ENCODE measurements at regions not wholly inside any gene's neighbourhood (a gene's known extent, or its start where the extent isn't known, plus 50 kb on each side); places are given as distances from the start of the nearest gene placed in this dataset.
"Not testable (repeated sequence)": the region's sequence is repeated elsewhere in the genome, so short reads cannot be mapped to it uniquely, and the experiment has no call there.

DNA sequence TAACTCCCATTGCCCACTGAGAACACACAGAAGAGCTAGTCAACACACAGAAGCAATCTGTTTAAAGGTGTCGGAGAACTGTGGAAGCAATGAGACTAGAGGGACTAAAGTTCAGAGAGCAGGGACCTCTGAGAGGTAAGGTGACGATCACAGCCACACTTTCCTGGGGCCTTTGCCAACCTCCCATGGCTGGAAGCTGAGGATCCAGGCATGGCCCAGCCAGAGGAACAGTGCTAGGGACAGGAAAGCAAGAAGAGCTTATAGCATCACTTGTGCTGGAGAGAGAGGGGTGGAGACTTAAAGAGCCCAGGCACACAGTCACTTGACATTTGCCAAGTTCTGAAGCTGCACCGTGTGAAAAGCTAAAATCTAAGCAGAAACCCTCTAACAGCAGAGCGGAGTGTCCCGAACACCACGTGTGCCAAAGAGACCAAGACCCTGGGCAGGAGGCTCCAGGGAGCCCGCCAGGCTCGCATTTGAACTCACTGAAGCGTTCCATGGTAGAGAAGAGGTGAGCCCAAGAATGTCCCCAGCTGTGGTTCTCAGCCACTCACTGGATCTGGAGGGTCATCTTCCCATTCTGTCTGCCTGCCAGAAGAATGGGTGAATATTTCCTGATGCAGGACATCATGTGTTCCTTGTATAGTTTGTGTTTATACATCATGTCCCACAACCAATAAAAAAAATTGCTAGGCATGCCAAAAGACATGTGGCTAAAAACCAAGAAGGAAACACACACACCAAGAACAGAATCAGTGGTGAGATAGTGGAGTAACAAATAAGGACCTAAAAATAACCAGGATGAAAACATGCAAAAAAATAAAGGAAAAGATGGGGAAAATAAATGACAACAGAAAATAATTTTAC, 174.0 kb upstream of the C14orf180 start:
- no peak for DNase-seq

DNA sequence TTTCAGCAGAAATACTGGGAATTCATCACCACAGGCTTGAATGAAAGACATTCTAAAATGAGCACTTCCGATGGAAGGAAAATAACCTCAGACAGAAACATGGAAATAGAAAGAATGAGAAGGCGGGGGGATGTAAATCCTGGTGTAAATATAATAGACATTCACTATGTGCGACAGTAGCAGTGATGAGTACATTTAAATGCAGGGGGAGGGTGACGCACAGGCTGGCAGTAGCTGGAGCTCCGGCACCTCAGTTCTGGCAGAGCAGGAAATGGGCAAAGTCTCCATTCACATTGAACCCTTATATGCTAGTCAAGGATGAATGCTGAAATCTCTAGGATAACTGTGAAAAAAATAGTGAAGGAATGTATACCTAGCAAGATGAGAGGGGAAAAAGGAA, 172.7 kb upstream of the C14orf180 start:
- no peak for DNase-seq

DNA sequence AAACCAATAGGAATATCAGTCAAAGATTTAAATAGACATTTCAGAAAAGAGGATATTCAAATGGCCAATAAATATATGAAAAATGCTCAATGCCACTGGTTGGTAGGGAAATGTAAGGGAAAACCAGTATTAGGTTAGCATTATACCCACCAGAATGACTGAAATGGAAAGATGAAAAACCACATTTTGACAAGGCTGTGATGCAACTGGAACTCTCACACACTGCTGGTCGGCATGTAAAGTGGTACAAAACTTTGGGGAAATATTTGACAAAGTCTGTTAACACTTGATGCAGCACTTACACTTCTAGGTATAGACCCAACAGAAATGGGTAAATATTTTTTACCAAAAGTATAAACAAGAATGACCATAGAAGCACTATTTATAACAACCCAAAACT, 163.2 kb upstream of the C14orf180 start:
- no peak for DNase-seq

DNA sequence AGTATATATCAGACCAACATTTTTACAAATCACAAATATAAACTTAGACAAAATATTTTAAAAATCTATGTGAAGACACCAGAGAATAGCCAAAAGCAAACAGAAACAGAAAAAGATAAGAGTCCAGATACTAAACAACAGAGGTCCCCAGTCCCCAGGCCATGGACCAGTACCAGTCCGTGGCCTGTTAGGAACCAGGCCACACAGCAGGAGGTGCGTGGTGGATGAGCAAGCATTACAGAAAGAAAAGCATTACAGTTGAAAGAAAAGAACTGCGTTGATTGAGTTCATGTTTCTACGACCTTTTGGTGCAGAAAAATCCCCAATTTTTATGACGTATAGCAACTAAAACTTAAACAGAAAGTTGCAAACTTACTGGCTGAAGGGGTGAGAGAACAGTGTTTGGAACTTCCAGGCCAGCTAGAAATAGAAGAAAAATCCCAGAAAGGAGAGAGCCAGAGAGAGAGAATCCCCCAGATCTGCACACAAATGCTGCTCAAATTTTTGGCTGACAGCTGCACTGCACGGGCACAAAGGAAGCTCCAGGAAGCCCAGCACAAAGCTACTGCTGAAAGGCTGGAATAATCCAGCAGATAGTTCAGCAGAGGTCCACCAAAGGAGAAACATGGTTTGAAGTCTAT, 159.6 kb upstream of the C14orf180 start:
- no peak for DNase-seq

DNA sequence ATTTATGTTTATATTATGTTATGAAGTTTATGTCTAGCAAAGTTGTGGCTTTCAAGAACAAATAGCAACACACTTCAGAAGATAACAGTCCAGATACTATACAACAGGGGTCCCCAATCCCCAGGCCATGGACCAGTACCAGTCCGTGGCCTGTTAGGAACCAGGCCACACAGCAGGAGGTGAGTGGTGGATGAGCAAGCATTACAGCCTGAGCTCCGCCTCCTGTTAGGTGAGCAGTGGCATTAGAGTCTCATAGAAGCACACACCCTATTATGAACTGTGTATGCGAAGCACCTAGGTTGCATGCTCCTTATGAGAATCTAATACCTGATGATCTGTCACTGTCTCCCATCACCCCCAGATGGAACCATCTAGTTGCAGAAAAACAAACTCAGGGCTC, 159.0 kb upstream of the C14orf180 start:
- not testable (repeated sequence) for DNase-seq

DNA sequence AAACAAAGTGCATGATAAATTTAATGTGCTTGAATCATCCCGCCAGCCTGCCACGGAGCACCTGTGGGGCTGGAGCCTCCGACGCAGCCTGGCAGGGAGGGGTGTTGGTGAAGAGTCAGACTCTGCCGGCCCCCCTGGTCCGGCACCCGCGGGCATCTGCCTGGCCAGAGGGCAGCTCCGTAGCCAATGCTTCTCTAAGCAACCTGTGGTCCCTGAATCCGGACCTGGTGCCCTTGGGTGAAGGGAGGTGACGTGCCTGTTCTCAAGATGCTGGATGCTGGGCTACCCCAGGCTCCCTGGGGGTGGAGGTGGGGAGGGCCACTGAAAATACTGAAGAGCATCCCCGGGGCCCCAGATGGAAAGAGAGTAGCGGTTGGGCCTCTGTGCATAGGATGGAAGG, 158.6 kb upstream of the C14orf180 start:
- DNase-seq = no peak

DNA sequence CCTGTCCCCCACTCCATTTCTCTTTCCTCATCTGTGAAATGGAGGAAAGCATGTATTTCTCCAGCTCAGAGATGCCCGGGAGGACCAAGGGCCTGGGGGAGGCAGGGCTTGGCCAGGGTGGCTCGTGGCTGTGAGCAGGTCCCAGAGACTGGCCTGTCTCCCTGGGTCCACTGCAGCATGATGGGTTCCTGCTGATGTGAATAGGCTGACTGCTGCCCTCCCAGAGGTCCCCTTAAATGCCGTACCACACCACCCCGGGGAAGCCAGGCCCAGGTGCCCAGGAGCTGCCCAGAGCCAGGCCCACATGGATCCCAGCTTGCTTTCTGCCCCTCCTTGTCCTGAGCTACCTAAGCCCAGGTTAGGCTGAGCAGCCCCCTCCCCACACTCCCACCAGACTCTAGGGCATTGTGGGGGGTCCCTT, 158.2 kb upstream of the C14orf180 start:
- DNase-seq = no peak

DNA sequence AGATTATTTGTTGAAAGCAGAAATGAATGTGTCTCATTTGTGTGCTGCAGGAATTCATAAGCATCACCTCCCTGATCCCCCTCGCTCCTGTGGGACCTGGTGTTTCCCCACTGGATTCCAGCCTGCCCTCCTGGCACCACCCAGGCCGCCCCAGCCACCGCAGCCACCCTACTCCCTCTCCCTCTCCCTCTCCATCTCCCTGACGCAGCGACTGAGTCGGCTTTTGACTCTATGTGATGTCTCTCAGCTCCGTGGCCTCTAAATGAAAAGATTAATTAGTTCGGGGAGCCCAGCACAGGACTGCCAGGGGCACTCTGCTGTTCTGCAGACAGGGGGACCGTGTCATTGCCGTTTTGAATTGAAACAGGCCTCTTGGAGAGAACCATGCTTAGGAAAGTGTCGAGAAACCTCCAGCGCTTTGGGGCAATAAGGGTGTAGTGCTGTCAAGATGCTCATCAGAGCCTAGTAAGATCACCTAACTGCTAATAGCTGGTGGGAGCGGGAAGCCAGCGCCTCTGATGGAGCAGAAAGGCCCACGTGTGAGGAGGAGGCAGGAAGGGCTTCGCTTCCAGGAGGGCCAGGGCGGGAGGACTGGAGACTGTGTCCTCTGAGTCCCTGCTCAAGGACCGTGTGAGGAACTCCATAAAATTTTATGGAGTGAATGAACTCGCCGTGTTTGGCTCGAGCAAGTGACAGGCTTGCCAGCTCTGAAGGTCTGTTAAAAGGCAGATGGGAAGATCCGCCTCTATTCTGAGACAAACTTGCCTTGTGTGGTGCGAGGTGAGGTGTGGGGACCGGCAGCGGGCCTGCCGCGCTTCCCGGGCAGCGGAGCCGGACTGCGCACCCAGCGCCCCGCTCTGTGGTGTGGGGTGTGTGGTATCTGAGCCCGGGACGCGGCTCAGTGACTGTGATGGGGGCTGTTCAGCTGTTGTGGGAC, 157.4 kb upstream of the C14orf180 start:
- no peak for DNase-seq

DNA sequence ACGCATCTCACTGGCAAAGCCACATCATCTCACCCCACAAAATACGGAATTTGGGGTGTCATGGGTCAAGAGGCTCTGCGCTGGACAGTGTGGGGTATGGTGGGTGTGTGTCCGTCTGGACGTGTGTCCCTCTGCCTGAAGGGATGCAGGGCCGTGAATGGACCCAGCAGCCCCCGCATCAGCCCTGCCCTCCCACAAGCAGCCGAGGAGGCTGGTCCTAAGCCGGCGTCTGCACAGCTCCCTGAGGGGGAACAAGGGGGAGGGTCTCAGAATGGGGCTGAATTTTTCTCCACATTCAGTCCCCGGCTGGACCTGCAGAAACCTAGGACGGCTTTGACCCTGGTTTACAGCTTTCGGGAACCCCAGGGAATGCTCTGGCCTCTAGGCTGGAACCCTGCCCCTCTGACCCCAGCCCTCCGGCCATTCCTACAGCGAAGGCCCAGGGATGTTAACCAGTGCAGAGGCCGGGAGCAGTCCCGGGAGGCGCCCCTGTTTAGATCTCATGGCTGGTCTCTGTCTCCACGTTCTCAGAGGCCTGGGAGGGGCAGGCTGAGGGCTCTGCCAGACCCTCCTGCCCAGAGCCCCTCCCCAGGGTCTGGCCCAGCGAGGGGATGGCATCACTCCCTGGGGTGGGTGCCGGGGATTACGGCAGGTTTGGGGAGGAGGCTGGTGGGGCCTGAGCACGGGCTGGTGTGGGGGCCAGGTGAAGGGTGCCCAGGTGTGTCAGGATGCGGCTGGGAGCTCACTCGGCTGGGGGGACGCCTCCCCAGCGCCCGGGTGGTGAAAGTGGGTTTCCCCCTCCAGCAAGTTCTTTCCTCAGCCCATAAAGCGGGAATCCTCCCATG, 156.5 kb upstream of the C14orf180 start:
- DNase-seq = no peak

DNA sequence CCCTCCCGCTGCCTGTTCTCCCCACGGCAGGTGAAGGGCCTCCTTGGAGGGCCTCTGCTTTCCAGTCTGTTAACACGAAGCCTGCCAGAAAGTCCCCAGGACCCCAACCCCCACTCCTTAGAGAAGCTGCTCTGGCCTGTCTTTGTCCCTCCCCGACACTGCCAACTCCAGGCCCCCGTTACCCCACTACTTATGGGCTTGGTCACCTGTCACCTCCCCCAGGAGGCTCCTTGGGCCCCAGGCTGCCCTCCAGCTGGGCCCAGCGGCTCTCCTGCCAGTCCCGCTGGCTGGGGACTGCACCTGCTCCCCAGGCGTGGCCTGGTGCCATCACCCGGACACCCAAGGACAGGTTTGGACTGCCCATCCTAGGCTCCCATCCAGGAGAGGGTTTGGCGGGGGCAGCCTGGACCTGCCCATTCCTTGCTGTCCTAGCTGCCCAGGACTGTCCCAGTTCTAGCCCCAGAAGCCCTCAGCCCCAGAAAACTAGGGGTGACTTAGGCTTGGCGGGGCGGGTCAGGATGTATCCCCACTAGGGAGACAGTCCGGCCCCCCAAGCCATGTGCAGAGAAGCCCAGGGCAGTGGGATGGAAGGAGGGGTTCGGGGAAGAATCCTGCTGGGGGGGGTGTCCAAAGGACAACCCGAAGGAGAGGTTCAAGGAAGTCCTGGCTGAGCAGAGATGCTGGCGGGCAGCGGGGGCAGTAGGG, 155.7 kb upstream of the C14orf180 start:
- no peak for DNase-seq

DNA sequence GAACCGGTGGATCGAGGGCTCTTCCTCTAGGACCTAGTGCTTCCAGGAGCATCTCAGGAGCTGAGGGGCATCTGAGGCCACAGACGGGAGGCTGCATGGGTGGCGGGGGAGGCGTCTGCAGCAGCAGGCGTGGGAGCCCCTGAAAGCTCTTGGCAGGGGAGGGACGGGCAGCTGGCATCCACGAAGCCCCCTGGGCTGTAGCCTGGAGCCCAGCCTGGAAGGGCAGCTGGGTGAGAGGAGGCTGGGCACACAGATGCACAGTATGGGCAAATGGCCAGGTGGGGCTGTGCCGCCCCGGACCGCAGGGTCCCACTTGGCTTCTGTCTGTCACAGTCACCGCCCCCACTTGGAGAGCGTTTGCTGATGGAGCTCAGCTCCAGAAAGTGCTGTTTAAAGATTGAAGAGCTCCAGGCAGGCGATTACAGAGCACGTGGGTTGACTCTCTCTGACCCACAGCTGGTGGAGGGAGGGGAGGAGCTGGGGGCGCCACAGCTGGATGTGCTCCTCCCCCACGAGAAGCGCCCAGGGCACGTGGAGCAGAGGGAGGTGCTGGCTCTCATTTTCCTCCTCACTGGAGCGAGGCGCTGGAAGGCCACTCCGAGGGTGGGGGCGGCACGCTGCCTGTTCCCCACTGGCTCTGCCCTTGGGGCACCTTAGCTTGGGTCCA, 155.0 kb upstream of the C14orf180 start:
- DNase-seq = no peak

DNA sequence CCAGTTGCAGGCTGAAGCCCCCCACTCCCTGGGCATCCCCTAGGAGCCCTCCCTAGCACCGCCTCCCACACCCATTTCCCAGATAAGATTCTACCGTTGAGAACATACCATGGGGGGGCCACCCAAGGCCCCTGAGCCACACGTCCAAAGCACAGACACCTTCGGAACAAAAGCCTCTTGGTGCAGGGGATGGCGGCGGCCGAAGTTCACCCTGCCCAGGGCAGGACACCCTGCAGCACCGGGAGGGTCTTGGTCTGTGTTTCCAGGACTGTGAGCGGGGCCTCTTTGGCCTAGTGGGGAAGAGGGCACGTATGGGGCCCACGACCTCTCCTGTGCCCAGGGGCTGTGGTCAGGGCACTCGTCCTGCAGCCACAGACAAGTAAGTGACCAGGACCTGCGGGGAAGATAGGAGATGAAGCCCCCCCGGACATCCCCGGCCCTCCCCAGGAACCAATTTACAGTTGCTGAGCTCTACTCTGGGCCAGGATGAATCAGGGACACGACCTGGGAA, 154.3 kb upstream of the C14orf180 start:
- DNase-seq = no peak

DNA sequence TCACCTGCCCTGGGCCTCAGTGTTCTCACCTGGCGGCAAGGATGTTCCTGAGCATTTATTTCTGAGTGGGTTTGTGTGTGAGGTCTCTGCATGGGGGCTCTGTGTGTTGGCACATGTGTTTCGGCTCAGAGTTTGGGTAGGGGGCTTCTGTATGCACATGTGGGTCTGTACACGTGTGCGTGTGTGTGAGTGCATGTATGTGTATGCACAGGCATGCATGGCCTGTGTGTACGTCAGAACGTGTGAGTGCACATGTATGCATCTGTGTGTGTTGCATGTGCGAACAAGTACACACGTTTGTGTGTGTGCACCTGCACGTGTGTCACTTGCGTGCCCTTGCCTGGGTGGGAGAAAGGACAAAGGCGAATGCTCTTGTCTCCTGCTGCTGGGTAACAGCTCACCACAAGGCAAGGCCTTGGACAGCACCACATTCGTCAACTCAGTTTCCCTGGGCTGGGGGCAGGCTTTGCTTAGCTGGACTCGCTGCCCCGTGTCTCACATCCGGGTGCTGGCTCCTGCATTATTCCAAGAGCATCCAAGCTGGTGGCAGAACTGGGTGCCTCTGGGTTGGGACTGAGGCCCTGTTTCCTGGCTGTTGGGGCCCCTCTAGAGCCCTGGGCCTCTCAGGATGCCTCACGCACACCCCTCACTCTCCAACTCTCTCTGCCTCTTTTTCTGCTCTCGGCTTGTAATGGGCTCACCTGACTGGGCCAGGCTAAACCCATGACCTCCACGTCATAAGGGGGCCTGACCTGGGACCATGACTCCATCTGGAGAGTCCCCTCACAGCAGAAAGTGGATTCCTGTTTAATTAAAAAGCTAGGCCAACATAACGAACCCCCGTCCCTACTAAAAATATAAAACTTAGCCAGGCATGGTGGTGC, 153.6 kb upstream of the C14orf180 start:
- no peak for DNase-seq

DNA sequence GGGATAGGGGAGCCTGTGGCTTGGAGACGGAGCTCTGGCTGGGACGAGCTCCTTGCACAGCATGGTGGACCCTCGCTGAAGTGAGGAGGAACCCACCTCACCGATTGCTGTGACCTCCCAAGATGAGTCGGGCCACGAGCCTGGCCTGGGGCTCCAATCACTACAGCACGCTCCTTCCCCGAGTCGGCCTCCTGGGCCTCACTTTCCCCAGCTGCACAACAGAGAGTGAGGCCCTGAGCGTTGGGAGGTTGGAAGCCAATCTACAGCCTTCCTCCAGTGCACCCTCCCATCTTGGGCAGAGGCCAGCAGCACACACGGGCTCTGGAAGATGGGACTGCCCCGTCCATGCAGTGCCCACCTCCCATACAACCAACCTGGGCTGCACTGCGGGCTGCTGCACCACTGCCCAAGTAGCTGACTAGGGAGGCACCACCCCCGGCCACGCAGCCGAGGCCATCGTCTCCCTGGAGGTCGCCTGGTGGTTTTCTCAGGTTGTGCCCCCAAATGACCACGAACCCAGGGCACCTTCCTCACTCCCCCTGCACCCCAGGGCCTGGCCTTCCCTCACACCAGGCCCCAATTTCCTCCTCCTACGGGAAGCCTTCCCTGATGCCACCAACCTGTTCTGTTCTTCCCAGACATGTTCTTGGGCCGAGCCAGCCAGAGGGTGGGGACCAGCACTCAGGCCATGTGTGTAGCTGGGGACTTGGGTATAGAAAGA, 152.3 kb upstream of the C14orf180 start:
- DNase-seq = no peak

DNA sequence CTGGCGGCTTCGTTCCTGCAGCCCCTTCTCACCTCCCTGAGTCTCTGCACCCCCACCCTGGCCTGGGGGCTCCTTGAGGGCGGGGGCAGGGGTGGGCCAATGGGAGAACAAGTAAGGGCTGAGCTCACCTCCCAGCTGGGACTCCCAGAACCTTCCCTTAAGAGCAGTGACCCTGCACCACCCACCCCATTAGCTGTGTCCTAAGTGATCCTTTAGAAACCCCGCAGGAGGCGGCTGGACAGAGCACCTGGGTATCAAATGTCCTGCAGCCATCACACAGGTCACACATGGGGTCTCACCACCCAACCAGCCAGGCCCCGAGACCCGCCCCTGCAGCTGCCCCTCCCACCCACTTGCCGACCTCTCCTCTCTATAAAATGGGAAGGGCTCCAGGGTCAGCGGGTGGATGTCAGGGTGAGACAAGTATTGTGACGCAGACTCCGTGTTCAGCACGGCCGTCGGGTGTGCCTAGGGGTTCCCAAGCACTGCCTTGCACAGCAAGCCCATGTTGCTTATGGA, 151.2 kb upstream of the C14orf180 start:
- DNase-seq = no peak

DNA sequence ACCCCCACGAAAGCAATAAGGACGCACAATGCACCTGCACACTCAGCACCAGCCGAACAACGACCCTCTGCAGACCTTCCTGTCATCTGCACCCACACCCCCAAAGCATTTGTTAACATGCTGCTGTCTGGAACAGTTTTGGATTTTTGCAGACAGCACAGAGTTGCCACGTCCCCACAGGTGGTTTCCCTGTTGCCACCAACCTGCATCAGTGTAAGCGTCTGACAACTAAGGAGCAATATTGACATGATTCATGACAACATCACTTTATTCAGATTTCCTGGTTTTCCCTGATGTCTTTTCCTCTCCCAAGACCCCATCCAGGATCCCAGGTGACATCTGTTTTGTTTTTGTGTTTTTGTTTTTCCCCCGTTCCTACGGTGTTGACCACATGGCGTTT, 150.7 kb upstream of the C14orf180 start:
- no peak for DNase-seq

DNA sequence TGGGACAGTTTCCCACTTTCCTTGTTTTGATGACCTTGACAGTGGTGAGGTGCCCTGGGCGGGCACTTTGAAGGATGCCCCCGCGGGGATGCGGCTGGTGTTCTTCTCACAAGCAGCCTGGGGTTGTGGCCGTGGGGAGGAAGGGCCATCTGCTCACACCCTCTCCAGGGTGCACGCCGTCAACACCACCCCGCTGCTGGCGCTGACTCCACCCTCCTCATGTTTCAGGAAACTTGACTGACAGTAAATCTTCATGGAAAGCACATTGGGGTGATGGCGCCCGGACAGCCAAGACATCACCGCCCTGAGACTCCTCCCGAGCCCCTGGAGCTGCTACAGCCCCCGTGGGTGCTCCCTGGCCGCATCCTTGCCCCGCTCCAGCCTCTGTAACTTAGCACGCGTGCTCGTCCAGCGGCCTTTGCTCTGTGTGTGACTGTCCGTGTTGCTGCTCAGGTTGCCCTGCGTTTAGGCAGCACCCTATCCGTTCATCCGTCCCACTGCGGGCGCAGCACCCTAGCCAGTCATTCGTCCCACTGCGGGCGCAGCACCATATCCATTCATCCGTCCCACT, 150.2 kb upstream of the C14orf180 start:
- no peak for DNase-seq

DNA sequence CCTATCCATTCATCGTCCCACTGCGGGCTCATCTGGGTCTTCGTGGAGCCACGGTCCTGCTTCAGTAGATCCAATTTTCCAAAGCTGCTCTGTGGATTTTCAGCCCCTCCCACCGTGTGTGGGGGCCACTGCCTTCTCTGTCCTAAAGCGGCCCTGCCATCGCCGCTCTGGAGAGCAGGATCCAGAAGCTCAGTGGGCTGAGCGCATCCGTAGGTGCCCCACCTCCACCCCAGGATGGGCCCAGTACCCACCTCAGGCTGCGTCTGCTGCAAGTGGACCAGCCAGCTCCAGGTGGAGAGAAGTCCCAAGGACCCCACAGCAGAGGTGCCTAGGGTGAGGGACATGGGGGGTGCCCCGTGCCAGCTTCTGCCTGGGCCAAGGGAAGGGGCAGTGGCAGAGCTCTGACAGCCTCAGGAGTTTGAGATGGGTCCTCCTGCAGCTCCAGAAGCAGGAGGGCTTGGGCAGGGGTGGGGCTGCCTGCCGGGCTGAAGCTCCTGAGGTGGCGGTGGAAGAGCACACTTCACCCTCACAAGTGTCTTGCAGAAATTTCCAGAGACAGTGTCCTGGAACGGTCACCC, 148.1 kb upstream of the C14orf180 start:
- no peak for DNase-seq
